GM23338 (cell line): ENCODE measurements at regions not wholly inside any gene's neighbourhood (a gene's known extent, or its start where the extent isn't known, plus 50 kb on each side); places are given as distances from the start of the nearest gene placed in this dataset.

Source experiments
- ATAC-seq: fragments of 200-7000 bp; cut with Tn5 transposase; 3 replicates; pipeline ENCODE4 v1.9.1; 2020
- DNase-seq: peaks from one replicate; pipeline ENCODE4 v3.0.0-alpha.2; 2015; ENCODE audit warnings: low spot score
- H2AFZ ChIP-seq: fragments of 200-600 bp; sonication (generic); 2 replicates; pipeline ENCODE4 v1.8.0; 2016; ENCODE audit warnings: antibody characterized with exemption, mild to moderate bottlenecking, moderate library complexity
- H3F3A ChIP-seq: fragments of 200-600 bp; sonication (generic); replicated peaks from 2 replicates; pipeline ENCODE4 v1.8.0; 2017; ENCODE audit warnings: antibody characterized with exemption, mixed run types, low read depth
- H3K27ac ChIP-seq: fragments of 200-600 bp; sonication (generic); 2 replicates; pipeline ENCODE4 v1.6.1; 2016; ENCODE audit warnings: low read depth
- H3K27me3 ChIP-seq: fragments of 200-600 bp; sonication (generic); 2 replicates; pipeline ENCODE4 v1.8.0; 2016; ENCODE audit warnings: mild to moderate bottlenecking, mixed run types, moderate library complexity; ENCODE audit not compliant: insufficient read depth
- H3K36me3 ChIP-seq: fragments of 200-600 bp; sonication (generic); 2 replicates; pipeline ENCODE4 v1.8.0; 2016; ENCODE audit warnings: mild to moderate bottlenecking; ENCODE audit not compliant: insufficient read depth
- H3K4me1 ChIP-seq: fragments of 200-600 bp; sonication (generic); 2 replicates; pipeline ENCODE4 v1.8.0; 2016; ENCODE audit warnings: mild to moderate bottlenecking, moderate library complexity; ENCODE audit not compliant: insufficient read depth
- H3K4me2 ChIP-seq: fragments of 200-600 bp; sonication (generic); 2 replicates; pipeline ENCODE4 v1.7.1; 2017; ENCODE audit warnings: mixed run types
- H3K4me3 ChIP-seq: fragments of 200-600 bp; sonication (generic); 2 replicates; pipeline ENCODE4 v1.6.1; 2016; ENCODE audit warnings: mixed run types
- H3K79me2 ChIP-seq: fragments of 200-600 bp; sonication (generic); replicated peaks from 2 replicates; pipeline ENCODE4 v1.8.0; 2017; ENCODE audit warnings: mild to moderate bottlenecking; ENCODE audit not compliant: insufficient read depth
- H3K9me2 ChIP-seq: fragments of 200-600 bp; sonication (generic); 2 replicates; pipeline ENCODE4 v1.8.0; 2017; ENCODE audit not compliant: insufficient read depth
- H4K20me1 ChIP-seq: fragments of 200-600 bp; sonication (generic); replicated peaks from 2 replicates; pipeline ENCODE4 v1.8.0; 2017; ENCODE audit warnings: mild to moderate bottlenecking; ENCODE audit not compliant: insufficient read depth
- H3K27ac Mint-ChIP-seq: 2 replicates; pipeline ENCODE4 v1.8.0; 2020; ENCODE audit warnings: inconsistent platforms, mild to moderate bottlenecking, moderate library complexity, mixed read lengths
- H3K27me3 Mint-ChIP-seq: 3 replicates; pipeline ENCODE4 v1.8.0; 2022; ENCODE audit warnings: low read depth, mild to moderate bottlenecking, moderate library complexity, mixed read lengths, inconsistent platforms; ENCODE audit not compliant: insufficient read depth, poor library complexity
- H3K36me3 Mint-ChIP-seq: 3 replicates; pipeline ENCODE4 v1.8.0; 2021; ENCODE audit warnings: low read depth, mild to moderate bottlenecking, inconsistent platforms, moderate library complexity, mixed read lengths
- H3K4me1 Mint-ChIP-seq: 3 replicates; pipeline ENCODE4 v1.8.0; 2020; ENCODE audit warnings: mild to moderate bottlenecking, inconsistent platforms, mixed read lengths
- H3K4me3 Mint-ChIP-seq: 3 replicates; pipeline ENCODE4 v1.8.0; 2021; ENCODE audit warnings: moderate library complexity, mild to moderate bottlenecking, inconsistent platforms, mixed read lengths
- H3K9me3 Mint-ChIP-seq: 3 replicates; pipeline ENCODE4 v1.8.0; 2020; ENCODE audit warnings: moderate library complexity, mild to moderate bottlenecking, inconsistent platforms, mixed read lengths
- EZH2 ChIP-seq: fragments of 200-600 bp; sonication (generic); IDR thresholded peaks from one replicate; pipeline ENCODE4 v1.8.0; 2017; ENCODE audit warnings: antibody characterized with exemption, mild to moderate bottlenecking, low read depth; ENCODE audit not compliant: unreplicated experiment
- NANOG ChIP-seq: IDR thresholded peaks from 2 replicates; pipeline ENCODE4 v1.6.1; 2016; ENCODE audit warnings: antibody characterized with exemption, borderline replicate concordance
- POLR2AphosphoS5 ChIP-seq: IDR thresholded peaks from 2 replicates; pipeline ENCODE4 v1.6.1; 2016; ENCODE audit warnings: antibody characterized with exemption, low read depth
- STAT1 ChIP-seq: IDR thresholded peaks from one replicate; pipeline ENCODE4 v1.6.1; 2016; ENCODE audit warnings: antibody characterized with exemption; ENCODE audit not compliant: unreplicated experiment
- ZNF114 ChIP-seq: fragments of 250-450 bp; sonication (Bioruptor Pico); IDR thresholded peaks from 2 replicates; pipeline ENCODE4 v1.5.0; 2020; ENCODE audit warnings: mild to moderate bottlenecking, moderate library complexity
- ZNF331 ChIP-seq: fragments of 250-450 bp; sonication (Bioruptor Pico); IDR thresholded peaks from 2 replicates; pipeline ENCODE4 v1.5.0; 2020; ENCODE audit warnings: low read depth, mild to moderate bottlenecking, moderate library complexity
- ZNF462 ChIP-seq: fragments of 250-450 bp; sonication (Bioruptor Pico); IDR thresholded peaks from 2 replicates; pipeline ENCODE4 v1.5.0; 2020; ENCODE audit warnings: mild to moderate bottlenecking, moderate library complexity
- TF ChIP-seq, protein P1 (sequence below): IDR thresholded peaks from one replicate; pipeline ENCODE4 v1.6.1; 2018; ENCODE audit warnings: antibody characterized with exemption; ENCODE audit not compliant: unreplicated experiment
- TF ChIP-seq, protein P2 (sequence below), 2 experiments: fragments of 200-600 bp in 1 of 2; sonication (generic) in 1 of 2; conservative IDR thresholded peaks; 2 replicates each; pipeline versions ENCODE4 v1.5.1 to v1.6.1; 2016 to 2017; ENCODE audit warnings: antibody characterized with exemption in 2 of 2, low read depth in 2 of 2, mild to moderate bottlenecking in 2 of 2, moderate library complexity in 1 of 2

- TF ChIP-seq, protein P1, sequence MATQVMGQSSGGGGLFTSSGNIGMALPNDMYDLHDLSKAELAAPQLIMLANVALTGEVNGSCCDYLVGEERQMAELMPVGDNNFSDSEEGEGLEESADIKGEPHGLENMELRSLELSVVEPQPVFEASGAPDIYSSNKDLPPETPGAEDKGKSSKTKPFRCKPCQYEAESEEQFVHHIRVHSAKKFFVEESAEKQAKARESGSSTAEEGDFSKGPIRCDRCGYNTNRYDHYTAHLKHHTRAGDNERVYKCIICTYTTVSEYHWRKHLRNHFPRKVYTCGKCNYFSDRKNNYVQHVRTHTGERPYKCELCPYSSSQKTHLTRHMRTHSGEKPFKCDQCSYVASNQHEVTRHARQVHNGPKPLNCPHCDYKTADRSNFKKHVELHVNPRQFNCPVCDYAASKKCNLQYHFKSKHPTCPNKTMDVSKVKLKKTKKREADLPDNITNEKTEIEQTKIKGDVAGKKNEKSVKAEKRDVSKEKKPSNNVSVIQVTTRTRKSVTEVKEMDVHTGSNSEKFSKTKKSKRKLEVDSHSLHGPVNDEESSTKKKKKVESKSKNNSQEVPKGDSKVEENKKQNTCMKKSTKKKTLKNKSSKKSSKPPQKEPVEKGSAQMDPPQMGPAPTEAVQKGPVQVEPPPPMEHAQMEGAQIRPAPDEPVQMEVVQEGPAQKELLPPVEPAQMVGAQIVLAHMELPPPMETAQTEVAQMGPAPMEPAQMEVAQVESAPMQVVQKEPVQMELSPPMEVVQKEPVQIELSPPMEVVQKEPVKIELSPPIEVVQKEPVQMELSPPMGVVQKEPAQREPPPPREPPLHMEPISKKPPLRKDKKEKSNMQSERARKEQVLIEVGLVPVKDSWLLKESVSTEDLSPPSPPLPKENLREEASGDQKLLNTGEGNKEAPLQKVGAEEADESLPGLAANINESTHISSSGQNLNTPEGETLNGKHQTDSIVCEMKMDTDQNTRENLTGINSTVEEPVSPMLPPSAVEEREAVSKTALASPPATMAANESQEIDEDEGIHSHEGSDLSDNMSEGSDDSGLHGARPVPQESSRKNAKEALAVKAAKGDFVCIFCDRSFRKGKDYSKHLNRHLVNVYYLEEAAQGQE: no peak
- TF ChIP-seq, protein P2, sequence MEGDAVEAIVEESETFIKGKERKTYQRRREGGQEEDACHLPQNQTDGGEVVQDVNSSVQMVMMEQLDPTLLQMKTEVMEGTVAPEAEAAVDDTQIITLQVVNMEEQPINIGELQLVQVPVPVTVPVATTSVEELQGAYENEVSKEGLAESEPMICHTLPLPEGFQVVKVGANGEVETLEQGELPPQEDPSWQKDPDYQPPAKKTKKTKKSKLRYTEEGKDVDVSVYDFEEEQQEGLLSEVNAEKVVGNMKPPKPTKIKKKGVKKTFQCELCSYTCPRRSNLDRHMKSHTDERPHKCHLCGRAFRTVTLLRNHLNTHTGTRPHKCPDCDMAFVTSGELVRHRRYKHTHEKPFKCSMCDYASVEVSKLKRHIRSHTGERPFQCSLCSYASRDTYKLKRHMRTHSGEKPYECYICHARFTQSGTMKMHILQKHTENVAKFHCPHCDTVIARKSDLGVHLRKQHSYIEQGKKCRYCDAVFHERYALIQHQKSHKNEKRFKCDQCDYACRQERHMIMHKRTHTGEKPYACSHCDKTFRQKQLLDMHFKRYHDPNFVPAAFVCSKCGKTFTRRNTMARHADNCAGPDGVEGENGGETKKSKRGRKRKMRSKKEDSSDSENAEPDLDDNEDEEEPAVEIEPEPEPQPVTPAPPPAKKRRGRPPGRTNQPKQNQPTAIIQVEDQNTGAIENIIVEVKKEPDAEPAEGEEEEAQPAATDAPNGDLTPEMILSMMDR (conservative IDR thresholded peaks at IDR 0.05; ENCODE audit: low read depth in 2 of 2): no peak
- TF ChIP-seq STAT1: no peak
- no peak for TF ChIP-seq EZH2
- TF ChIP-seq ZNF114 (CRISPR knock-in tag): no peak
- TF ChIP-seq POLR2AphosphoS5: no peak
These were observed 575.5 kb downstream of the GBA3 start (continued) for GRCh38 chr4:23268072-23268771.

DNA sequence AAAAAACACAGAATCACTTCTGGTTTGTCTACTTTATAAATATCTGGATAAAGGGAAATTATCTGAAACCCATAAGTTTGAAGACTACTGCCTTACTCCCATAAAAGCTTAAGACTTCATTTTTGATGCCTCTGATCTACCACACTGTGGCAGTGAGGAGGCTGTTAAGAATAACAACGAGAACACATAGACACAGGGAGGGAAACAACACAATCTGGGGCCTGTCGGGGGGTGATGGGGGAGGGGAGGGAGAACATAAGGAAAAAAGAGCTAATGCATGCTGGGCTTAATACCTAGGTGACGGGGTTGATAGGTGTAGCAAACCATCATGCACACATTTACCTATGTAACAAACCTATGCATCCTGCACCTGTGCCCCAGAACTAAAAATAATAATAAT lies 573.7 kb downstream of the GBA3 start:
- DNase-seq: peak; percentile 29
- no peaks in the 10 kb centered on the region for H3F3A ChIP-seq
- TF ChIP-seq NANOG (no peak), ZNF331 (CRISPR knock-in tag) (no peak), ZNF462 (CRISPR knock-in tag) (no peak)
- TF ChIP-seq, protein P2 (conservative IDR thresholded peaks at IDR 0.05; ENCODE audit: low read depth in 2 of 2): 0 out of 4 replicates have a peak, but pooled peaks have one; percentile 9 to 14

More for the DNA sequence above, 573.7 kb downstream of the GBA3 start:
- no peaks in the 10 kb centered on the region for H3K36me3 Mint-ChIP-seq
- no peaks in the 10 kb centered on the region for H3K79me2 ChIP-seq
- no peaks in the 10 kb centered on the region for H3K9me3 Mint-ChIP-seq
- no peaks in the 10 kb centered on the region for H3K27me3 ChIP-seq
- peaks cover 14% of the 10 kb centered on the region for H3K4me1 Mint-ChIP-seq
- H3K27ac Mint-ChIP-seq: no peak overlapping the region
- no peak overlapping the region for H3K4me3 Mint-ChIP-seq
- peak; percentile 76 for ATAC-seq
- H2AFZ ChIP-seq: no peak overlapping the region; the same call in 1 of the 2 replicates
- peaks cover 19% of the 10 kb centered on the region; the same call in 1 of the 2 replicates for H3K4me1 ChIP-seq
- no peak overlapping the region for H3K27ac ChIP-seq
- no peak overlapping the region for H3K4me2 ChIP-seq
- H3K4me3 ChIP-seq: no peak overlapping the region
- no peaks in the 10 kb centered on the region for H3K27me3 Mint-ChIP-seq
- H3K36me3 ChIP-seq: no peaks in the 10 kb centered on the region
- H4K20me1 ChIP-seq: no peaks in the 10 kb centered on the region
- H3K9me2 ChIP-seq: no peaks in the 10 kb centered on the region
